ENCODE measurements at regions not wholly inside any gene's neighbourhood (a gene's known extent, or its start where the extent isn't known, plus 50 kb on each side); places are given as distances from the start of the nearest gene placed in this dataset.

- no peaks in the 10 kb centered on the region for H3K79me2 ChIP-seq (replicated peaks; ENCODE audit: insufficient read depth)
- H3K36me3 Mint-ChIP-seq (ENCODE audit: low read depth): peaks cover 8% of the 10 kb centered on the region; the same call in 2 of the 3 replicates
- peaks cover 43% of the 10 kb centered on the region for H3K9me3 Mint-ChIP-seq
- H3K27ac Mint-ChIP-seq: no peak overlapping the region
- H3K4me1 ChIP-seq (ENCODE audit: insufficient read depth): no peaks in the 10 kb centered on the region
- no peaks in the 10 kb centered on the region for H3K36me3 ChIP-seq (ENCODE audit: insufficient read depth)
- no peaks in the 10 kb centered on the region for H3K27me3 ChIP-seq (ENCODE audit: insufficient read depth)
- no peak overlapping the region for H3K27ac ChIP-seq (ENCODE audit: low read depth)
- H3K4me3 Mint-ChIP-seq: no peak overlapping the region
- no peak overlapping the region for H3K4me2 ChIP-seq
- TF ChIP-seq EZH2phosphoT487 (IDR thresholded peaks at IDR 0.05; ENCODE audit: unreplicated experiment) (no peak), POLR2AphosphoS5 (IDR thresholded peaks at IDR 0.05; ENCODE audit: low read depth) (no peak), NANOG (IDR thresholded peaks at IDR 0.05; ENCODE audit: borderline replicate concordance) (no peak), ZNF114 (CRISPR knock-in tag; IDR thresholded peaks at IDR 0.05) (no peak), ZNF462 (CRISPR knock-in tag; IDR thresholded peaks at IDR 0.05) (no peak), EZH2 (IDR thresholded peaks at IDR 0.05; ENCODE audit: low read depth, unreplicated experiment) (no peak), STAT1 (IDR thresholded peaks at IDR 0.05; ENCODE audit: unreplicated experiment) (no peak), JUNB (IDR thresholded peaks at IDR 0.05; ENCODE audit: unreplicated experiment) (no peak)
- TF ChIP-seq, protein P1, sequence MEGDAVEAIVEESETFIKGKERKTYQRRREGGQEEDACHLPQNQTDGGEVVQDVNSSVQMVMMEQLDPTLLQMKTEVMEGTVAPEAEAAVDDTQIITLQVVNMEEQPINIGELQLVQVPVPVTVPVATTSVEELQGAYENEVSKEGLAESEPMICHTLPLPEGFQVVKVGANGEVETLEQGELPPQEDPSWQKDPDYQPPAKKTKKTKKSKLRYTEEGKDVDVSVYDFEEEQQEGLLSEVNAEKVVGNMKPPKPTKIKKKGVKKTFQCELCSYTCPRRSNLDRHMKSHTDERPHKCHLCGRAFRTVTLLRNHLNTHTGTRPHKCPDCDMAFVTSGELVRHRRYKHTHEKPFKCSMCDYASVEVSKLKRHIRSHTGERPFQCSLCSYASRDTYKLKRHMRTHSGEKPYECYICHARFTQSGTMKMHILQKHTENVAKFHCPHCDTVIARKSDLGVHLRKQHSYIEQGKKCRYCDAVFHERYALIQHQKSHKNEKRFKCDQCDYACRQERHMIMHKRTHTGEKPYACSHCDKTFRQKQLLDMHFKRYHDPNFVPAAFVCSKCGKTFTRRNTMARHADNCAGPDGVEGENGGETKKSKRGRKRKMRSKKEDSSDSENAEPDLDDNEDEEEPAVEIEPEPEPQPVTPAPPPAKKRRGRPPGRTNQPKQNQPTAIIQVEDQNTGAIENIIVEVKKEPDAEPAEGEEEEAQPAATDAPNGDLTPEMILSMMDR (conservative IDR thresholded peaks at IDR 0.05; ENCODE audit: low read depth in 2 of 2): no peak
- TF ChIP-seq, protein P2, sequence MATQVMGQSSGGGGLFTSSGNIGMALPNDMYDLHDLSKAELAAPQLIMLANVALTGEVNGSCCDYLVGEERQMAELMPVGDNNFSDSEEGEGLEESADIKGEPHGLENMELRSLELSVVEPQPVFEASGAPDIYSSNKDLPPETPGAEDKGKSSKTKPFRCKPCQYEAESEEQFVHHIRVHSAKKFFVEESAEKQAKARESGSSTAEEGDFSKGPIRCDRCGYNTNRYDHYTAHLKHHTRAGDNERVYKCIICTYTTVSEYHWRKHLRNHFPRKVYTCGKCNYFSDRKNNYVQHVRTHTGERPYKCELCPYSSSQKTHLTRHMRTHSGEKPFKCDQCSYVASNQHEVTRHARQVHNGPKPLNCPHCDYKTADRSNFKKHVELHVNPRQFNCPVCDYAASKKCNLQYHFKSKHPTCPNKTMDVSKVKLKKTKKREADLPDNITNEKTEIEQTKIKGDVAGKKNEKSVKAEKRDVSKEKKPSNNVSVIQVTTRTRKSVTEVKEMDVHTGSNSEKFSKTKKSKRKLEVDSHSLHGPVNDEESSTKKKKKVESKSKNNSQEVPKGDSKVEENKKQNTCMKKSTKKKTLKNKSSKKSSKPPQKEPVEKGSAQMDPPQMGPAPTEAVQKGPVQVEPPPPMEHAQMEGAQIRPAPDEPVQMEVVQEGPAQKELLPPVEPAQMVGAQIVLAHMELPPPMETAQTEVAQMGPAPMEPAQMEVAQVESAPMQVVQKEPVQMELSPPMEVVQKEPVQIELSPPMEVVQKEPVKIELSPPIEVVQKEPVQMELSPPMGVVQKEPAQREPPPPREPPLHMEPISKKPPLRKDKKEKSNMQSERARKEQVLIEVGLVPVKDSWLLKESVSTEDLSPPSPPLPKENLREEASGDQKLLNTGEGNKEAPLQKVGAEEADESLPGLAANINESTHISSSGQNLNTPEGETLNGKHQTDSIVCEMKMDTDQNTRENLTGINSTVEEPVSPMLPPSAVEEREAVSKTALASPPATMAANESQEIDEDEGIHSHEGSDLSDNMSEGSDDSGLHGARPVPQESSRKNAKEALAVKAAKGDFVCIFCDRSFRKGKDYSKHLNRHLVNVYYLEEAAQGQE (IDR thresholded peaks at IDR 0.05; ENCODE audit: unreplicated experiment): no peak
- no peaks in the 10 kb centered on the region for H3F3A ChIP-seq (replicated peaks; ENCODE audit: low read depth)
- no peaks in the 10 kb centered on the region for H4K20me1 ChIP-seq (replicated peaks; ENCODE audit: insufficient read depth)
- ATAC-seq (no peak), DNase-seq (ENCODE audit: low spot score) (no peak)
- peaks cover 11% of the 10 kb centered on the region for H3K9me2 ChIP-seq (ENCODE audit: insufficient read depth)
- H3K4me1 Mint-ChIP-seq: peaks cover 4% of the 10 kb centered on the region
- no peak overlapping the region for H3K4me3 ChIP-seq
- peaks cover 10% of the 10 kb centered on the region for H3K27me3 Mint-ChIP-seq (ENCODE audit: insufficient read depth, low read depth, poor library complexity)
- no peak overlapping the region for H2AFZ ChIP-seq
Measured at GRCh38 chr17:17417718-17418181, 59.0 kb upstream of the MED9 start.

All from GM23338 (cell line).